GM19452 (cell line): ENCODE measurements at regions not wholly inside any gene's neighbourhood (a gene's known extent, or its start where the extent isn't known, plus 50 kb on each side); places are given as distances from the start of the nearest gene placed in this dataset.

Experiments
- ATAC-seq: cut with Tn5 transposase; IDR thresholded peaks from one replicate; pipeline ENCODE4 v1.9.1; 2021; ENCODE audit not compliant: unreplicated experiment

DNA sequence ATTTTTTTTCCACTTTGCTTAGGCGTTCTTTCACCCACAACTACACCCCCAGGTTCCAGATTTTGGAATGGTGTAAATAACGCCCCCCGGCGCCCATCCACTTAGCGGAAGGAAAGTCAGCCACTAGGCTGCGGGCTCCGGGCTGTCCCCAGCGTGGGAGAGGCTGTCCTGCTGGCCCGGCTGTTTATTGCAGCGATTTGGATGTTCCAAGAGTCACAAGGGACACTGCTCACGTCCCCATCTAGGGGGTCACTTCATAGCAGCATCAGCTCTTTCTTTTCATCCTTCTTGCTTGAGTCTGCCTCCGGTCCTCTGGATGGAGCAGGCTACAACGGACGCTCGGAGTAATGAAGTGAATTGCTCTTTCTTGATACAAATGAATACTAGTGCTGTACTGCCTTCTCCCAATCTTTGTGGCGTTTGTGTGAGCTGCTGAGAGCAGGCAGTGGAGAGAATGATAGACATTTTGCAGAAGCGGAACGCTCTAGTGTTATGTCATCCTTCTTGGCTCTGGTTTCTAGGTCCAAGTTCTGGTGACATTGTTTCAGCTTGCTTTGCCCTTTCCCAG, 50.7 kb upstream of the PAIP2B start:
- ATAC-seq: no peak

DNA sequence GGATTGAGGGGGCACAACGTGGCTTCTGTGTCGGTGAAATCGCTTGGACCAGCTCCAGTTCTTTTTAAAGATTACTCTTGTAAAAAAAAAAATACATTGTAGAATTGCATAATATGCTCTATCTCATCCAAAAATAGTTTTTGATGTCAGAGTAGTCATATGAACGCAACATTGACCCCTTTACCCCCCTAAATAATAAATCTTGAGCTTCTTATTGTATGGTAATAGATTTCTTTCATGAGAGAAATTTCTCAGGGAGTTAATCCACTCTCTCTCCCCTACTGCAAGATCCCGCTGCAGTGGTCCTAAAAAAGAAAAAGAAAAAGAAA, 50.2 kb upstream of the PAIP2B start:
- ATAC-seq: no peak

GRCh38 chr2:71276311-71277146, 49.6 kb upstream of the PAIP2B start:
- peak; percentile 100 for ATAC-seq
